Vagina (tissue), 2 donors: ENCODE measurements at regions not wholly inside any gene's neighbourhood (a gene's known extent, or its start where the extent isn't known, plus 50 kb on each side); places are given as distances from the start of the nearest gene placed in this dataset.

Source experiments
- DNase-seq, 2 donors: peaks; one replicate each; pipeline ENCODE4 v3.0.0-alpha.2; 2017; ENCODE audit errors: extremely low spot score in 2 of 2
- H3K27ac ChIP-seq: fragments of 200-600 bp; sonication (generic); one replicate; pipeline ENCODE4 v1.5.1; 2019
- H3K27me3 ChIP-seq: fragments of 200-600 bp; sonication (generic); one replicate; pipeline ENCODE4 v1.5.1; 2019
- H3K36me3 ChIP-seq, 2 donors: fragments of 200-600 bp; sonication (generic); one replicate each; pipeline ENCODE4 v1.5.1; 2017 to 2019
- H3K4me1 ChIP-seq: fragments of 200-600 bp; sonication (generic); one replicate; pipeline ENCODE4 v1.5.1; 2019
- H3K4me3 ChIP-seq, 2 donors: fragments of 200-600 bp; sonication (generic); 1 replicate in 1 of 2; 2 replicates in 1 of 2; pipeline ENCODE4 v1.5.1; 2016 to 2019
- H3K9me3 ChIP-seq: fragments of 200-600 bp; sonication (generic); one replicate; pipeline ENCODE4 v1.5.1; 2019
- POLR2A ChIP-seq, 2 donors: fragments of 450-650 bp; IDR thresholded peaks; one replicate each; pipeline ENCODE4 v1.6.1; 2017; ENCODE audit warnings: antibody characterized with exemption in 2 of 2, mild to moderate bottlenecking in 2 of 2, moderate library complexity in 2 of 2
- POLR2AphosphoS5 ChIP-seq, 2 donors: sonication (generic); formaldehyde crosslinking; IDR thresholded peaks; one replicate each; pipeline ENCODE4 v1.9.0; 2017; ENCODE audit warnings: antibody characterized with exemption in 2 of 2, mild to moderate bottlenecking in 2 of 2, low read depth in 1 of 2; ENCODE audit not compliant: insufficient read depth in 1 of 2
- intact Hi-C: fragments of 100-400 bp; cut with DNase I; formaldehyde crosslinking; loops from one replicate; pipeline ENCODE4 v1.15.1; 2023
- TF ChIP-seq, protein P1 (sequence below), 3 experiments: fragments of 450-650 bp in 2 of 3; fragments of 200-600 bp in 1 of 3; sonication (generic) in 1 of 3; IDR thresholded peaks; one replicate each; pipeline ENCODE4 v1.5.1; 2017 to 2019; ENCODE audit warnings: antibody characterized with exemption in 3 of 3, mild to moderate bottlenecking in 2 of 3, moderate library complexity in 2 of 3

- no peaks in the 10 kb centered on the region for H3K9me3 ChIP-seq
- H3K27me3 ChIP-seq = no peaks in the 10 kb centered on the region
- intact Hi-C loops = no loop called here
- no peaks in the 10 kb centered on the region for H3K4me1 ChIP-seq
- no peak overlapping the region for H3K4me3 ChIP-seq
- TF ChIP-seq POLR2A (IDR thresholded peaks at IDR 0.05) (no peak), POLR2AphosphoS5 (IDR thresholded peaks at IDR 0.05; ENCODE audit: insufficient read depth in 1 of 2, low read depth in 1 of 2) (no peak)
- TF ChIP-seq, protein P1, sequence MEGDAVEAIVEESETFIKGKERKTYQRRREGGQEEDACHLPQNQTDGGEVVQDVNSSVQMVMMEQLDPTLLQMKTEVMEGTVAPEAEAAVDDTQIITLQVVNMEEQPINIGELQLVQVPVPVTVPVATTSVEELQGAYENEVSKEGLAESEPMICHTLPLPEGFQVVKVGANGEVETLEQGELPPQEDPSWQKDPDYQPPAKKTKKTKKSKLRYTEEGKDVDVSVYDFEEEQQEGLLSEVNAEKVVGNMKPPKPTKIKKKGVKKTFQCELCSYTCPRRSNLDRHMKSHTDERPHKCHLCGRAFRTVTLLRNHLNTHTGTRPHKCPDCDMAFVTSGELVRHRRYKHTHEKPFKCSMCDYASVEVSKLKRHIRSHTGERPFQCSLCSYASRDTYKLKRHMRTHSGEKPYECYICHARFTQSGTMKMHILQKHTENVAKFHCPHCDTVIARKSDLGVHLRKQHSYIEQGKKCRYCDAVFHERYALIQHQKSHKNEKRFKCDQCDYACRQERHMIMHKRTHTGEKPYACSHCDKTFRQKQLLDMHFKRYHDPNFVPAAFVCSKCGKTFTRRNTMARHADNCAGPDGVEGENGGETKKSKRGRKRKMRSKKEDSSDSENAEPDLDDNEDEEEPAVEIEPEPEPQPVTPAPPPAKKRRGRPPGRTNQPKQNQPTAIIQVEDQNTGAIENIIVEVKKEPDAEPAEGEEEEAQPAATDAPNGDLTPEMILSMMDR (IDR thresholded peaks at IDR 0.05) = no peak
- no peak overlapping the region for H3K27ac ChIP-seq
- DNase-seq = no peak
- no peaks in the 10 kb centered on the region for H3K36me3 ChIP-seq
Measured at GRCh38 chr9:82397534-82397933, 409.0 kb downstream of the SPATA31D1 start.

DNA sequence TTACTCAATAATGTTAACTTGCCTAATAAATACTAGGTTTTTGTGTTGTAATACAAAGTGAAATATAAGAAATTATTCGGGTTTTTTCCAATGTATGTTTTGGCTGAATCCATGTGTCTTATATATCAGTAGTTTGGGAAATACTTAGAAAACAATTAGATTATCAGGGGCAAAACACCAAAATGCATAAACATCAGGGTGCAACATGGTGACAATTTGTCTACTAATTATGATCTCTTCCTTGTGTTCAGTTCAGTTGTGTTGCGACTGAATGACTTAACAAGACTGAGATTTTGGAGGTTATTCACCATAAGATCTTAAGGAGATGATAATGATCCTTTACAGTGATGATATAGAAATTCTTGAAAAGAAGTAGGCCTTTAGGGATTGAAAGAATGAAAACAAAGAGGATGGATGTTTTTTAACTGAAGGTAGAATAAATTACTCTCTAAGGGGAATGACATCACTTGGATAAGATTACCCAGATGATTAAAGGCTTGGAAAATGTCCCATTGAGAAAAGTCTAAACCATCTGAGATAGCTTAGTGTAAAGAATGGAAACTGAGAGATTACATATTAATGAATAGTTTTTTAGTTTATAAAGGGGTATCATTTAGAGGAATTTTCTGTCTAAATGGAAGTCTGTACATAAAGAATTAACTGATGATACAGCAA, 415.8 kb downstream of the SPATA31D1 start:
- no peak for DNase-seq
- intact Hi-C loops = no loop called here
- no peaks in the 10 kb centered on the region for H3K36me3 ChIP-seq
- no peak overlapping the region for H3K27ac ChIP-seq
- no peaks in the 10 kb centered on the region for H3K9me3 ChIP-seq
- no peak overlapping the region for H3K4me3 ChIP-seq
- H3K4me1 ChIP-seq = peaks cover 6% of the 10 kb centered on the region
- TF ChIP-seq, protein P1 (IDR thresholded peaks at IDR 0.05) = no peak
- TF ChIP-seq POLR2AphosphoS5 (IDR thresholded peaks at IDR 0.05; ENCODE audit: insufficient read depth in 1 of 2, low read depth in 1 of 2) = no peak
- TF ChIP-seq POLR2A (IDR thresholded peaks at IDR 0.05) = no peak
- H3K27me3 ChIP-seq = no peaks in the 10 kb centered on the region

GRCh38 chr9:82404881-82405280, 416.3 kb downstream of the SPATA31D1 start:
- TF ChIP-seq POLR2A (IDR thresholded peaks at IDR 0.05) (no peak), POLR2AphosphoS5 (IDR thresholded peaks at IDR 0.05; ENCODE audit: insufficient read depth in 1 of 2, low read depth in 1 of 2) (no peak)
- TF ChIP-seq, protein P1 (IDR thresholded peaks at IDR 0.05) = no peak
- Histone ChIP-seq H3K36me3 (no peaks in the 10 kb centered on the region), H3K4me3 (no peak overlapping the region), H3K27me3 (no peaks in the 10 kb centered on the region), H3K4me1 (peaks cover 6% of the 10 kb centered on the region), H3K27ac (no peak overlapping the region), H3K9me3 (no peaks in the 10 kb centered on the region)
- intact Hi-C loops = no loop called here
- DNase-seq = no peak

DNA sequence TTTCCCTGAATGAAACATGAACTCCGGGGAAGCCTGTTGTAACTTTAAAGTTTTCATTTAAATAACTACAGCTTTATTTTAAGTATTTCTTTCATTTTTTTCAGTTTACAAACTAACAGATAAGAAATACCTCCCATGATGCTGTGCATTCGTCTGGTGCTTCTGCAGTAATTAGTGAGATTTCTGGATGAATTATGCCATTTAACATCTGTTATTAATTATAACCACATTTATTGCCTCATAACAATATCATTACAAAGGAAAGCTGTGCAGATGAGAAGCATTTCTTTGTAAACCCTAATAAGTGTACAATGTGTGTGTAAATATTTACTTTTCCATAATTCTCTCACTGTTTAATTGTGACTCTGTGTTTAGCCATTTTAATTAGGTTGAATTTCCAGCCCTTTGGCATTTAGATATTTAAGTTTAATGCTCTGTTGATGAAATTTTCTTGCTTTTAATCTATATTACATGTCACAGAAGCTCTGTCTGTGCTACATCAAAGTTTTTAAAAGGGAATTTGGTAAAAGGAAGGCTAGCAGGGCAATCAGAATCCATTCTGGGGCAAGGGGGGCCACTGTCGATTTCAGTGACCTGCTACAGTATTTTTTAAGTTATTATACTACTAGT, 418.0 kb downstream of the SPATA31D1 start:
- no peak overlapping the region for H3K4me3 ChIP-seq
- H3K27ac ChIP-seq = no peak overlapping the region
- no peak for DNase-seq
- TF ChIP-seq, protein P1 (IDR thresholded peaks at IDR 0.05) = no peak
- TF ChIP-seq POLR2A (IDR thresholded peaks at IDR 0.05) (no peak), POLR2AphosphoS5 (IDR thresholded peaks at IDR 0.05; ENCODE audit: insufficient read depth in 1 of 2, low read depth in 1 of 2) (no peak)
- H3K27me3 ChIP-seq = no peaks in the 10 kb centered on the region
- peaks cover 6% of the 10 kb centered on the region for H3K4me1 ChIP-seq
- H3K36me3 ChIP-seq = no peaks in the 10 kb centered on the region
- no peaks in the 10 kb centered on the region for H3K9me3 ChIP-seq
- intact Hi-C loops = no loop called here

DNA sequence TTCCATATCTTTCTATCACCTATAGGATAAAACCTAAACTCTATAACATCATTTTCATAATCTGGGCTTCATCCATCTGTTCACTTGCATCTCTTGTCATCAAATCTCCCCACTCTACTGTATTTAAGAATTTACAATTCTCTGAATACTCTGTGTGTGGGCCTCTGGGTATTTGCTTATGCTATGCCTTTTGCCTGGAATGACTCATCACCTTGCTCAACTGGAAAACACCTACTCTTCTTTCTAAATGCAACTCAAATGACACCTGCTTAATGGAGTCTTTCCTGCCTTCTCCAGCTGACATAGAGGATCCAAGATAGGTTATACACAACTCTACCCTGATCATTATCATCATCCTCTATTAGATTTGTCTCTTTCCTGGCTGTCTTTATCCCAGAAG, 421.7 kb downstream of the SPATA31D1 start:
- TF ChIP-seq POLR2AphosphoS5 (IDR thresholded peaks at IDR 0.05; ENCODE audit: insufficient read depth in 1 of 2, low read depth in 1 of 2) = no peak
- no peak for TF ChIP-seq POLR2A (IDR thresholded peaks at IDR 0.05)
- TF ChIP-seq, protein P1 (IDR thresholded peaks at IDR 0.05) = no peak
- H3K4me1 ChIP-seq = peaks cover under 1% of the 10 kb centered on the region
- no peaks in the 10 kb centered on the region for H3K36me3 ChIP-seq
- H3K4me3 ChIP-seq = no peak overlapping the region
- H3K27ac ChIP-seq = no peak overlapping the region
- intact Hi-C loops = no loop called here
- H3K9me3 ChIP-seq = no peaks in the 10 kb centered on the region
- H3K27me3 ChIP-seq = no peaks in the 10 kb centered on the region
- DNase-seq = no peak
